ENCODE measurements at regions not wholly inside any gene's neighbourhood (a gene's known extent, or its start where the extent isn't known, plus 50 kb on each side); places are given as distances from the start of the nearest gene placed in this dataset.
"Not testable (repeated sequence)": the region's sequence is repeated elsewhere in the genome, so short reads cannot be mapped to it uniquely, and the experiment has no call there.

GRCh38 chr6:141394565-141395051 lies 738.1 kb upstream of the GJE1 start:
- H3K4me2 ChIP-seq (ENCODE audit: low read length), result no peak overlapping the region

GRCh38 chr6:141394125-141394536 lies 738.6 kb upstream of the GJE1 start:
- Histone ChIP-seq H3K9me3 (replicated peaks; ENCODE audit: low read length) (no peaks in the 10 kb centered on the region), H3K9ac (ENCODE audit: low read depth, low read length) (no peak overlapping the region), H3K4me3 (ENCODE audit: low read length) (no peak overlapping the region), H3K4me2 (ENCODE audit: low read length) (no peak overlapping the region), H3K4me1 (ENCODE audit: control insufficient read depth, insufficient read depth, low read length) (no peaks in the 10 kb centered on the region), H3K36me3 (ENCODE audit: insufficient read depth, low read length) (no peaks in the 10 kb centered on the region), H3K27me3 (ENCODE audit: control insufficient read depth, insufficient read depth, low read length) (no peaks in the 10 kb centered on the region)

More at GRCh38 chr6:141394565-141395051, 738.1 kb upstream of the GJE1 start:
- Histone ChIP-seq H3K9me3 (replicated peaks; ENCODE audit: low read length) (no peaks in the 10 kb centered on the region), H3K4me1 (ENCODE audit: control insufficient read depth, insufficient read depth, low read length) (no peaks in the 10 kb centered on the region), H3K9ac (ENCODE audit: low read depth, low read length) (no peak overlapping the region), H3K36me3 (ENCODE audit: insufficient read depth, low read length) (no peaks in the 10 kb centered on the region), H3K4me3 (ENCODE audit: low read length) (no peak overlapping the region), H3K27me3 (ENCODE audit: control insufficient read depth, insufficient read depth, low read length) (no peaks in the 10 kb centered on the region)

DNA sequence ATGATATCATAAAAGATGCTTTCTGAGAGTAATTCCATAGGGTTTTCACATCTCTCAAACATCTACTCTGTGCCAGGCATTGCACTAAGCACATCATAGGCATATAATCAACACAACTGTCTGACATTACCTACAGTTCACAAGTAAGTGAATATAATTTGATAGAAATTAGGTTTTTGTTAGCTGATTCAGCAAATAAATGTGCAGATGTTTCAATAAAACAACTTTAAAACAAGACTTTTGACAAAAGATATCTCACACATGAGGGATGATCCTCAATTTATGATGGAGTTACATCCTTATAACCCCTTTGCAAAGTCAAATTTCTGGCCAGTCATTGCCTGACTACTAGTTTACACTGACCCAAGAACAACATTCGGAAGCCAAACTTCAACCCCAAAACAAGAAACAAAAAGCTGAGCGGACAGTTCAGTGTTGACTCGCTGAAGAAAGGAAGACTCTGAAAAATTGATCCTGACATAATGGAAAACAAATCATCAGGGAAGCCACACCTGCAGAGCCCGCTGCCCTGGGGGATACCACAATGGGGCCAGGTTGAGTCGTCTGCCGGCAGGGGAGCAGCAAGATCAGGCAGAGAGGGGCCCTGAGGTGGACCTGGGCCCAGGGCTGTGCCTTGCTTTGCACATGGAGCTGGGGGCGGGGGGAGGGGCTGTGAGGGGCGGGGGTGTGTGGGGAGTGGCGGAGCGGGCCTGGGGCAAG lies 739.2 kb upstream of the GJE1 start:
- H3K27me3 ChIP-seq (ENCODE audit: control insufficient read depth, insufficient read depth, low read length), result no peaks in the 10 kb centered on the region
- no peak overlapping the region for H3K9ac ChIP-seq (ENCODE audit: low read depth, low read length)
- no peak overlapping the region for H3K4me3 ChIP-seq (ENCODE audit: low read length)
- H3K4me2 ChIP-seq (ENCODE audit: low read length), result no peak overlapping the region
- H3K36me3 ChIP-seq (ENCODE audit: insufficient read depth, low read length), result no peaks in the 10 kb centered on the region
- no peaks in the 10 kb centered on the region for H3K9me3 ChIP-seq (replicated peaks; ENCODE audit: low read length)
- H3K4me1 ChIP-seq (ENCODE audit: control insufficient read depth, insufficient read depth, low read length), result no peaks in the 10 kb centered on the region

DNA sequence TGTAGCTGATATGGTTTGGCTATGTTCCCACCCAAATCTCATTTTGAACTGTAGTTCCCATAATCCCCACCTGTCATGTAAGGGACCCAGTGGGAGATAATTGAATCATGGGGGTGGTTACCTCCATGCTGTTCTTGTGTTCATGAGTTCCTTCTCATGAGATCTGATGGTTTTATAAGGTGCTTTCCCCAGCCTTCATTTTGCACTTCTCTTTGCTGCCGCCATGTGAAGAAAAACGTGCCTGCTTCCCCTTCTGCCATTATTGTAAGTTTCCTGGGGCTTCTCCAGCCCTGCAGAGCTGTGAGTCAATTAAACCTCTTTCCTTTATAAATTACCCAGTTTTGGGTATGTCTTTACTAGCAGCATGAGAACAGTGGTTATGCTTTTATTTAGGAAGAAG lies 741.6 kb upstream of the GJE1 start:
- H3K4me3 ChIP-seq (ENCODE audit: low read length); H3K4me1 ChIP-seq (ENCODE audit: control insufficient read depth, insufficient read depth, low read length); H3K27me3 ChIP-seq (ENCODE audit: control insufficient read depth, insufficient read depth, low read length); H3K36me3 ChIP-seq (ENCODE audit: insufficient read depth, low read length); H3K4me2 ChIP-seq (ENCODE audit: low read length); H3K9ac ChIP-seq (ENCODE audit: low read depth, low read length); H3K9me3 ChIP-seq (replicated peaks; ENCODE audit: low read length): not testable (repeated sequence)

DNA sequence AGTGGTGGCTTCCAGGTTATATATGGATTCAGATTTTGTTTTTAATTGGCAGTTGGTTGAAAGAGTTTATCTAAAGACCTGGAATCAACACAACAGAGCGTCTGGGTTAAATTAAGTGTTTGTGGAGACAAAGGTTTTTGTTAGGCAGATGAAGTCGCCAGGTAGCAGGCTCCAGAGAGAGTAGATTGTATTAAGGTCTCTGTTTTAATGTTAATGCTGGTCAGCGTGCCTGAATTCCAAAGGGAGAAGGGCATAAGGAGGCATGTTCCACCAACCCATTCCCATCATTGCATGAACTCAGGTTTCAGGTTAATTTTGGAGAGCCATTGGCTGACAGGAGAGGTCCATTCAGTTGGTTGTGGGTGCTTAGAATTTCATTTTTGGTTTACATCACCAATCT lies 744.1 kb upstream of the GJE1 start:
- Histone ChIP-seq H3K4me3 (ENCODE audit: low read length) (no peak overlapping the region), H3K9ac (ENCODE audit: low read depth, low read length) (no peak overlapping the region), H3K27me3 (ENCODE audit: control insufficient read depth, insufficient read depth, low read length) (no peaks in the 10 kb centered on the region), H3K4me2 (ENCODE audit: low read length) (no peak overlapping the region), H3K36me3 (ENCODE audit: insufficient read depth, low read length) (no peaks in the 10 kb centered on the region), H3K9me3 (replicated peaks; ENCODE audit: low read length) (no peaks in the 10 kb centered on the region), H3K4me1 (ENCODE audit: control insufficient read depth, insufficient read depth, low read length) (no peaks in the 10 kb centered on the region)

- Histone ChIP-seq H3K4me3 (ENCODE audit: low read length) (no peak overlapping the region), H3K9ac (ENCODE audit: low read depth, low read length) (no peak overlapping the region), H3K36me3 (ENCODE audit: insufficient read depth, low read length) (no peaks in the 10 kb centered on the region), H3K4me1 (ENCODE audit: control insufficient read depth, insufficient read depth, low read length) (no peaks in the 10 kb centered on the region), H3K9me3 (replicated peaks; ENCODE audit: low read length) (no peaks in the 10 kb centered on the region), H3K27me3 (ENCODE audit: control insufficient read depth, insufficient read depth, low read length) (no peaks in the 10 kb centered on the region), H3K4me2 (ENCODE audit: low read length) (no peak overlapping the region)
Observed at GRCh38 chr6:141370438-141370837, 762.3 kb upstream of the GJE1 start.

GRCh38 chr6:141366796-141367195 lies 765.9 kb upstream of the GJE1 start:
- H3K27me3 ChIP-seq (ENCODE audit: control insufficient read depth, insufficient read depth, low read length); H3K36me3 ChIP-seq (ENCODE audit: insufficient read depth, low read length); H3K9ac ChIP-seq (ENCODE audit: low read depth, low read length); H3K4me1 ChIP-seq (ENCODE audit: control insufficient read depth, insufficient read depth, low read length); H3K4me3 ChIP-seq (ENCODE audit: low read length); H3K9me3 ChIP-seq (replicated peaks; ENCODE audit: low read length); H3K4me2 ChIP-seq (ENCODE audit: low read length): not testable (repeated sequence)

- Histone ChIP-seq H3K4me2 (ENCODE audit: low read length) (no peak overlapping the region), H3K36me3 (ENCODE audit: insufficient read depth, low read length) (no peaks in the 10 kb centered on the region), H3K27me3 (ENCODE audit: control insufficient read depth, insufficient read depth, low read length) (no peaks in the 10 kb centered on the region), H3K4me3 (ENCODE audit: low read length) (no peak overlapping the region), H3K9me3 (replicated peaks; ENCODE audit: low read length) (no peaks in the 10 kb centered on the region), H3K4me1 (ENCODE audit: control insufficient read depth, insufficient read depth, low read length) (no peaks in the 10 kb centered on the region), H3K9ac (ENCODE audit: low read depth, low read length) (no peak overlapping the region)
Observed at GRCh38 chr6:141364694-141365093, 768.0 kb upstream of the GJE1 start.

- H3K36me3 ChIP-seq (ENCODE audit: insufficient read depth, low read length), result no peaks in the 10 kb centered on the region
- no peak overlapping the region for H3K4me2 ChIP-seq (ENCODE audit: low read length)
- H3K4me3 ChIP-seq (ENCODE audit: low read length), result no peak overlapping the region
- no peak overlapping the region for H3K9ac ChIP-seq (ENCODE audit: low read depth, low read length)
- no peaks in the 10 kb centered on the region for H3K4me1 ChIP-seq (ENCODE audit: control insufficient read depth, insufficient read depth, low read length)
- no peaks in the 10 kb centered on the region for H3K27me3 ChIP-seq (ENCODE audit: control insufficient read depth, insufficient read depth, low read length)
- no peaks in the 10 kb centered on the region for H3K9me3 ChIP-seq (replicated peaks; ENCODE audit: low read length)
Observed at GRCh38 chr6:141364232-141364631, 768.5 kb upstream of the GJE1 start.

DNA sequence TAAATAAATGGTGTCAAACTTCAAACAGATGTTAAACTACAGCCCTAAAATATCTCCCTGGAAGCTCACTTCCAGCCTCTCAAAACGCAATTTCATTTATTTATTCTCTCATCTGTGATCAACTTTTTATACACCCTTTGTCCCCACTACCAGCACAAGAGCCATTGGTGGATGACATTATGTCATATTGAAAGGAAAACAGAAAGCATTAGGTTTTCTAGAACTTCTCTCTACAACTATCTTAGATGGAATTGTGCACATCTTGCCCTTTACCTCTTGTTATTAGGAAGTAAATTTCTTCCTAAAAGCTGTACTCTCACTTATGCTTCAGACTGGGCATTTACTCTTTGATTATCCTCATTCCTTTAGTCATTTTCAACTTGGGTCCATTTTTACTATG lies 771.2 kb upstream of the GJE1 start:
- Histone ChIP-seq H3K4me1 (ENCODE audit: control insufficient read depth, insufficient read depth, low read length) (no peaks in the 10 kb centered on the region), H3K9ac (ENCODE audit: low read depth, low read length) (no peak overlapping the region), H3K27me3 (ENCODE audit: control insufficient read depth, insufficient read depth, low read length) (no peaks in the 10 kb centered on the region), H3K9me3 (replicated peaks; ENCODE audit: low read length) (no peaks in the 10 kb centered on the region), H3K4me3 (ENCODE audit: low read length) (no peak overlapping the region), H3K4me2 (ENCODE audit: low read length) (no peak overlapping the region), H3K36me3 (ENCODE audit: insufficient read depth, low read length) (no peaks in the 10 kb centered on the region)

DNA sequence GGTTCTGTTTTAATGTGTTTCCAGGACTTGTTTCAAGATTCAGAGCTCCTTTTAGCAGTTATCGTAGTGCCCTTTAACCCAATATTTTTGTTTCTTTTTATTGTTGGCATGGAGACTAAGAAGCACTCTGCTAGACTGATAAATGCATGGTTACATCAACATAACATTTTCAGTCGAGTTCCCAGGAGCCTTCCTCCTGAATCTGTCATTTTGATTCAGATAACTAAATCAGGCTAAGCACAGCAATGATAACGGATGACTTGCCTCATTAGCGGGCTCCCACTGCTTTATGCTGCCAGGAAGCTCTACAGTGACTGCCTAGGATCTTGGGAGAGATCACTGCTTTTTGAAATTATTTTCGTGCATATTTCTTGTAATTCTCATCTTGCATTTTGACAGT lies 772.8 kb upstream of the GJE1 start:
- Histone ChIP-seq H3K9me3 (replicated peaks; ENCODE audit: low read length) (no peaks in the 10 kb centered on the region), H3K36me3 (ENCODE audit: insufficient read depth, low read length) (no peaks in the 10 kb centered on the region), H3K9ac (ENCODE audit: low read depth, low read length) (no peak overlapping the region), H3K4me3 (ENCODE audit: low read length) (no peak overlapping the region), H3K4me2 (ENCODE audit: low read length) (no peak overlapping the region), H3K27me3 (ENCODE audit: control insufficient read depth, insufficient read depth, low read length) (no peaks in the 10 kb centered on the region), H3K4me1 (ENCODE audit: control insufficient read depth, insufficient read depth, low read length) (no peaks in the 10 kb centered on the region)

- Histone ChIP-seq H3K9me3 (replicated peaks; ENCODE audit: low read length) (no peaks in the 10 kb centered on the region), H3K36me3 (ENCODE audit: insufficient read depth, low read length) (no peaks in the 10 kb centered on the region), H3K9ac (ENCODE audit: low read depth, low read length) (no peak overlapping the region), H3K27me3 (ENCODE audit: control insufficient read depth, insufficient read depth, low read length) (no peaks in the 10 kb centered on the region), H3K4me2 (ENCODE audit: low read length) (no peak overlapping the region), H3K4me1 (ENCODE audit: control insufficient read depth, insufficient read depth, low read length) (no peaks in the 10 kb centered on the region), H3K4me3 (ENCODE audit: low read length) (no peak overlapping the region)
Observed at GRCh38 chr6:141354191-141354955, 778.4 kb upstream of the GJE1 start.

Data from skeletal muscle satellite cell (primary cell).